ENCODE measurements at regions not wholly inside any gene's neighbourhood (a gene's known extent, or its start where the extent isn't known, plus 50 kb on each side); places are given as distances from the start of the nearest gene placed in this dataset.

- TF ChIP-seq CTCF (IDR thresholded peaks at IDR 0.05) (no peak), POLR2A (IDR thresholded peaks at IDR 0.05) (no peak)
Measured at GRCh38 chr12:126362493-126362892, 1297.3 kb downstream of the AACS start.
